ENCODE measurements at regions not wholly inside any gene's neighbourhood (a gene's known extent, or its start where the extent isn't known, plus 50 kb on each side); places are given as distances from the start of the nearest gene placed in this dataset.

- TF ChIP-seq, protein P1, sequence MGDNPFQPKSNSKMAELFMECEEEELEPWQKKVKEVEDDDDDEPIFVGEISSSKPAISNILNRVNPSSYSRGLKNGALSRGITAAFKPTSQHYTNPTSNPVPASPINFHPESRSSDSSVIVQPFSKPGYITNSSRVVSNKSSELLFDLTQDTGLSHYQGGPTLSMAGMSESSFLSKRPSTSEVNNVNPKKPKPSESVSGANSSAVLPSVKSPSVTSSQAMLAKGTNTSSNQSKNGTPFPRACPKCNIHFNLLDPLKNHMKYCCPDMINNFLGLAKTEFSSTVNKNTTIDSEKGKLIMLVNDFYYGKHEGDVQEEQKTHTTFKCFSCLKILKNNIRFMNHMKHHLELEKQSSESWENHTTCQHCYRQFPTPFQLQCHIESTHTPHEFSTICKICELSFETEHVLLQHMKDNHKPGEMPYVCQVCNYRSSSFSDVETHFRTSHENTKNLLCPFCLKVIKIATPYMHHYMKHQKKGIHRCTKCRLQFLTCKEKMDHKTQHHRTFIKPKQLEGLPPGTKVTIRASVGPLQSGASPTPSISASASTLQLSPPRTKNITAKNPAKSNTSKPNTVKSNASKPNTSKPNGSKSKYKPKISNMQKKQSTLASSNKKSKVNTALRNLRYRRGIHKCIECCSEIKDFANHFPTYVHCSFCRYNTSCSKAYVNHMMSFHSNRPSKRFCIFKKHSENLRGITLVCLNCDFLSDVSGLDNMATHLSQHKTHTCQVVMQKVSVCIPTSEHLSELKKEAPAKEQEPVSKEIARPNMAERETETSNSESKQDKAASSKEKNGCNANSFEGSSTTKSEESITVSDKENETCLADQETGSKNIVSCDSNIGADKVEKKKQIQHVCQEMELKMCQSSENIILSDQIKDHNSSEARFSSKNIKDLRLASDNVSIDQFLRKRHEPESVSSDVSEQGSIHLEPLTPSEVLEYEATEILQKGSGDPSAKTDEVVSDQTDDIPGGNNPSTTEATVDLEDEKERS (tag by site-specific recombination; IDR thresholded peaks at IDR 0.05), result no peak
- TF ChIP-seq YY1 (tag by site-specific recombination; IDR thresholded peaks at IDR 0.05), result no peak
- no peak for TF ChIP-seq ZNF146 (tag by site-specific recombination; IDR thresholded peaks at IDR 0.05)
- TF ChIP-seq ZNF518A (tag by site-specific recombination; conservative IDR thresholded peaks at IDR 0.05; ENCODE audit: low read depth), result no peak
- TF ChIP-seq, protein P2, sequence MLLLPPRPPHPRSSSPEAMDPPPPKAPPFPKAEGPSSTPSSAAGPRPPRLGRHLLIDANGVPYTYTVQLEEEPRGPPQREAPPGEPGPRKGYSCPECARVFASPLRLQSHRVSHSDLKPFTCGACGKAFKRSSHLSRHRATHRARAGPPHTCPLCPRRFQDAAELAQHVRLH (tag by site-specific recombination; IDR thresholded peaks at IDR 0.05), result no peak
- TF ChIP-seq ZNF2 (tag by site-specific recombination; IDR thresholded peaks at IDR 0.05), result no peak
Observed at GRCh38 chr15:99496302-99496629, 69.5 kb upstream of the MEF2A start (continued).

GRCh38 chr15:99502182-99502581, 63.6 kb upstream of the MEF2A start:
- H3K9me3 ChIP-seq (ENCODE audit: control insufficient read depth, insufficient read depth, low read depth, low read length), result no peaks in the 10 kb centered on the region
- CTCF ChIA-PET, result interaction anchor here (0.7 to 1.1 kb wide), 2 partner anchors 11 to 66 kb away, joined by 3 to 7 read pairs; no protein-coding TSS in a partner anchor
- TF ChIP-seq, protein P3, sequence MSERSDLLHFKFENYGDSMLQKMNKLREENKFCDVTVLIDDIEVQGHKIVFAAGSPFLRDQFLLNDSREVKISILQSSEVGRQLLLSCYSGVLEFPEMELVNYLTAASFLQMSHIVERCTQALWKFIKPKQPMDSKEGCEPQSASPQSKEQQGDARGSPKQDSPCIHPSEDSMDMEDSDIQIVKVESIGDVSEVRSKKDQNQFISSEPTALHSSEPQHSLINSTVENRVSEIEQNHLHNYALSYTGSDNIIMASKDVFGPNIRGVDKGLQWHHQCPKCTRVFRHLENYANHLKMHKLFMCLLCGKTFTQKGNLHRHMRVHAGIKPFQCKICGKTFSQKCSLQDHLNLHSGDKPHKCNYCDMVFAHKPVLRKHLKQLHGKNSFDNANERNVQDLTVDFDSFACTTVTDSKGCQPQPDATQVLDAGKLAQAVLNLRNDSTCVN (tag by site-specific recombination; optimal IDR thresholded peaks at IDR 0.05), result no peak
- TF ChIP-seq ZNF121 (tag by site-specific recombination; IDR thresholded peaks at IDR 0.05), result no peak
- TF ChIP-seq, protein P4, sequence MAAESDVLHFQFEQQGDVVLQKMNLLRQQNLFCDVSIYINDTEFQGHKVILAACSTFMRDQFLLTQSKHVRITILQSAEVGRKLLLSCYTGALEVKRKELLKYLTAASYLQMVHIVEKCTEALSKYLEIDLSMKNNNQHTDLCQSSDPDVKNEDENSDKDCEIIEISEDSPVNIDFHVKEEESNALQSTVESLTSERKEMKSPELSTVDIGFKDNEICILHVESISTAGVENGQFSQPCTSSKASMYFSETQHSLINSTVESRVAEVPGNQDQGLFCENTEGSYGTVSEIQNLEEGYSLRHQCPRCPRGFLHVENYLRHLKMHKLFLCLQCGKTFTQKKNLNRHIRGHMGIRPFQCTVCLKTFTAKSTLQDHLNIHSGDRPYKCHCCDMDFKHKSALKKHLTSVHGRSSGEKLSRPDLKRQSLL (tag by site-specific recombination; IDR thresholded peaks at IDR 0.05), result no peak
- no peak for TF ChIP-seq ZNF701 (tag by site-specific recombination; IDR thresholded peaks at IDR 0.05)
- TF ChIP-seq ZNF155 (tag by site-specific recombination; IDR thresholded peaks at IDR 0.05), result no peak
- TF ChIP-seq ZNF16 (tag by site-specific recombination; IDR thresholded peaks at IDR 0.05; ENCODE audit: low read depth), result no peak
- TF ChIP-seq ZSCAN5A (tag by site-specific recombination; IDR thresholded peaks at IDR 0.05), result no peak
- TF ChIP-seq TCF7L2 (IDR thresholded peaks at IDR 0.05; ENCODE audit: borderline replicate concordance, low read depth, low read length), result no peak
- TF ChIP-seq ZNF433 (tag by site-specific recombination; IDR thresholded peaks at IDR 0.05; ENCODE audit: low read depth), result no peak
- TF ChIP-seq GLIS2 (tag by site-specific recombination; IDR thresholded peaks at IDR 0.05), result no peak
- no peak for TF ChIP-seq ZNF514 (tag by site-specific recombination; IDR thresholded peaks at IDR 0.05)
- no peak for TF ChIP-seq OVOL3 (tag by site-specific recombination; IDR thresholded peaks at IDR 0.05)
- no peak for TF ChIP-seq ZIC2 (tag by site-specific recombination; IDR thresholded peaks at IDR 0.05)
- TF ChIP-seq ZNF768 (tag by site-specific recombination; IDR thresholded peaks at IDR 0.05), result no peak
- TF ChIP-seq, protein P5, sequence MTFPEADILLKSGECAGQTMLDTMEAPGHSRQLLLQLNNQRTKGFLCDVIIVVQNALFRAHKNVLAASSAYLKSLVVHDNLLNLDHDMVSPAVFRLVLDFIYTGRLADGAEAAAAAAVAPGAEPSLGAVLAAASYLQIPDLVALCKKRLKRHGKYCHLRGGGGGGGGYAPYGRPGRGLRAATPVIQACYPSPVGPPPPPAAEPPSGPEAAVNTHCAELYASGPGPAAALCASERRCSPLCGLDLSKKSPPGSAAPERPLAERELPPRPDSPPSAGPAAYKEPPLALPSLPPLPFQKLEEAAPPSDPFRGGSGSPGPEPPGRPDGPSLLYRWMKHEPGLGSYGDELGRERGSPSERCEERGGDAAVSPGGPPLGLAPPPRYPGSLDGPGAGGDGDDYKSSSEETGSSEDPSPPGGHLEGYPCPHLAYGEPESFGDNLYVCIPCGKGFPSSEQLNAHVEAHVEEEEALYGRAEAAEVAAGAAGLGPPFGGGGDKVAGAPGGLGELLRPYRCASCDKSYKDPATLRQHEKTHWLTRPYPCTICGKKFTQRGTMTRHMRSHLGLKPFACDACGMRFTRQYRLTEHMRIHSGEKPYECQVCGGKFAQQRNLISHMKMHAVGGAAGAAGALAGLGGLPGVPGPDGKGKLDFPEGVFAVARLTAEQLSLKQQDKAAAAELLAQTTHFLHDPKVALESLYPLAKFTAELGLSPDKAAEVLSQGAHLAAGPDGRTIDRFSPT (tag by site-specific recombination; IDR thresholded peaks at IDR 0.05), result no peak
- H3K4me1 ChIP-seq (ENCODE audit: control insufficient read depth, insufficient read depth, low read length), result peaks cover 4% of the 10 kb centered on the region
- no peak overlapping the region for H3K27ac ChIP-seq (ENCODE audit: extremely low read depth, low read depth, low read length)
- no peak overlapping the region for H3K4me3 ChIP-seq (ENCODE audit: low read depth, low read length)
- H3K36me3 ChIP-seq (ENCODE audit: control insufficient read depth in 2 of 2, insufficient read depth in 1 of 2, low read length in 2 of 2), result no peaks in the 10 kb centered on the region
- POLR2A ChIA-PET, result no interaction called here

Measured in HEK293 (cell line).